Astrocyte of the cerebellum (primary cell): ENCODE measurements at regions not wholly inside any gene's neighbourhood (a gene's known extent, or its start where the extent isn't known, plus 50 kb on each side); places are given as distances from the start of the nearest gene placed in this dataset.

ENCODE experiments used
- DNase-seq: peaks from one replicate; pipeline ENCODE4 v3.0.0-alpha.2; 2011; ENCODE audit warnings: low read depth
- H3K4me3 ChIP-seq: 2 replicates; pipeline ENCODE4 v1.5.1; 2011; ENCODE audit warnings: mild to moderate bottlenecking, low read depth, low read length, moderate library complexity
- CTCF ChIP-seq: IDR thresholded peaks from 2 replicates; pipeline ENCODE4 v1.5.1; 2012; ENCODE audit warnings: low read length, low read depth, moderate library complexity, mild to moderate bottlenecking; ENCODE audit errors: missing control alignments
- in situ Hi-C: cut with HindIII; loops from 2 replicates; pipeline ENCODE4 v1.10.0; 2017; ENCODE audit warnings: low sequenced_read_pairs

GRCh38 chr18:46296656-46297055 lies 192.5 kb downstream of the HAUS1 start:
- in situ Hi-C loops, result no loop called here
- TF ChIP-seq CTCF, result no peak
- no peak overlapping the region for H3K4me3 ChIP-seq
- DNase-seq, result no peak

GRCh38 chr18:46297124-46297523 lies 192.9 kb downstream of the HAUS1 start:
- in situ Hi-C loops, result no loop called here
- no peak for TF ChIP-seq CTCF
- DNase-seq, result no peak
- H3K4me3 ChIP-seq, result no peak overlapping the region

- in situ Hi-C loops, result no loop called here
- DNase-seq, result peak; percentile 26
- TF ChIP-seq CTCF, result no peak
- H3K4me3 ChIP-seq, result no peak overlapping the region
These were observed 193.4 kb downstream of the HAUS1 start for GRCh38 chr18:46297621-46298020.

- no peak overlapping the region for H3K4me3 ChIP-seq
- TF ChIP-seq CTCF, result no peak
- in situ Hi-C loops, result no loop called here
- no peak for DNase-seq
These were observed 194.3 kb downstream of the HAUS1 start for GRCh38 chr18:46298511-46298910.

- DNase-seq, result no peak
- no peak overlapping the region for H3K4me3 ChIP-seq
- in situ Hi-C loops, result no loop called here
- no peak for TF ChIP-seq CTCF
These were observed 195.4 kb downstream of the HAUS1 start for GRCh38 chr18:46299465-46300008.

- in situ Hi-C loops, result no loop called here
- no peak overlapping the region for H3K4me3 ChIP-seq
- DNase-seq, result peak; percentile 19
- no peak for TF ChIP-seq CTCF
These were observed 196.9 kb downstream of the HAUS1 start for GRCh38 chr18:46301081-46301480.

- no peak for TF ChIP-seq CTCF
These were observed 197.4 kb downstream of the HAUS1 start for GRCh38 chr18:46301571-46301970.

More at GRCh38 chr18:46301571-46301970, 197.4 kb downstream of the HAUS1 start:
- in situ Hi-C loops, result no loop called here
- DNase-seq, result no peak
- no peak overlapping the region for H3K4me3 ChIP-seq
